ENCODE measurements at regions not wholly inside any gene's neighbourhood (a gene's known extent, or its start where the extent isn't known, plus 50 kb on each side); places are given as distances from the start of the nearest gene placed in this dataset.

GRCh38 chr1:182127656-182128055 is 66.1 kb upstream of the ZNF648 start:
- no peak for TF ChIP-seq CTCF (IDR thresholded peaks at IDR 0.05)
- no peak for TF ChIP-seq EP300 (IDR thresholded peaks at IDR 0.05)

Data from ovary (tissue), 3 donors.